CD14-positive monocyte (primary cell): ENCODE measurements at regions not wholly inside any gene's neighbourhood (a gene's known extent, or its start where the extent isn't known, plus 50 kb on each side); places are given as distances from the start of the nearest gene placed in this dataset.

Source experiments
- DNase-seq, 3 donors: peaks; one replicate each; pipeline ENCODE4 v3.0.0-alpha.2; 2011 to 2022
- H2AFZ ChIP-seq: 2 replicates; pipeline ENCODE4 v1.6.0; 2012; ENCODE audit warnings: mild to moderate bottlenecking, low read depth, low read length, inconsistent platforms; ENCODE audit not compliant: insufficient read depth, poor library complexity, severe bottlenecking
- H3K27ac ChIP-seq, 2 donors: 1 replicate in 1 of 2; 2 replicates in 1 of 2; pipeline ENCODE4 v1.5.1; 2012 to 2013; ENCODE audit warnings: low read length in 2 of 2, control low read depth in 1 of 2, inconsistent platforms in 1 of 2, low read depth in 1 of 2, mild to moderate bottlenecking in 1 of 2
- H3K27me3 ChIP-seq, 2 donors: one replicate each; pipeline versions ENCODE4 v1.6.0 to v1.6.1; 2011 to 2013; ENCODE audit warnings: low read length in 2 of 2; ENCODE audit not compliant: control insufficient read depth in 2 of 2, insufficient read depth in 2 of 2
- H3K36me3 ChIP-seq, 2 donors: replicated peaks in 1 of 2; 1 replicate in 1 of 2; 2 replicates in 1 of 2; pipeline versions ENCODE4 v1.5.1 to v1.6.1; 2012 to 2013; ENCODE audit warnings: low read length in 2 of 2, control low read depth in 1 of 2, inconsistent platforms in 1 of 2, mild to moderate bottlenecking in 1 of 2; ENCODE audit not compliant: insufficient read depth in 2 of 2, control insufficient read depth in 1 of 2
- H3K4me1 ChIP-seq, 2 donors: 1 replicate in 1 of 2; 2 replicates in 1 of 2; pipeline versions ENCODE4 v1.5.1 to v1.6.1; 2012 to 2013; ENCODE audit warnings: low read length in 2 of 2, control low read depth in 1 of 2, inconsistent platforms in 1 of 2, mild to moderate bottlenecking in 1 of 2, moderate library complexity in 1 of 2; ENCODE audit not compliant: insufficient read depth in 2 of 2, control insufficient read depth in 1 of 2
- H3K4me2 ChIP-seq: replicated peaks from 2 replicates; pipeline ENCODE3; 2012; ENCODE audit warnings: low read length, moderate library complexity, mild to moderate bottlenecking; ENCODE audit not compliant: poor library complexity, severe bottlenecking; ENCODE audit errors: extremely low read depth
- H3K4me3 ChIP-seq, 3 experiments: fragments of 200-600 bp in 1 of 3; sonication (generic) in 1 of 3; replicated peaks in 1 of 3; 1 replicate in 2 of 3; 2 replicates in 1 of 3; pipeline ENCODE4 v1.5.1; 2011 to 2013; ENCODE audit warnings: low read length in 3 of 3, mild to moderate bottlenecking in 3 of 3, control low read depth in 2 of 3, low read depth in 2 of 3, inconsistent platforms in 1 of 3, moderate library complexity in 1 of 3
- H3K79me2 ChIP-seq: 2 replicates; pipeline ENCODE4 v1.6.0; 2012; ENCODE audit warnings: mild to moderate bottlenecking, control low read depth, inconsistent platforms, low read length, moderate library complexity; ENCODE audit not compliant: insufficient read depth
- H3K9ac ChIP-seq: 2 replicates; pipeline ENCODE4 v1.6.0; 2017; ENCODE audit warnings: low read length, mild to moderate bottlenecking; ENCODE audit not compliant: insufficient read depth, poor library complexity, severe bottlenecking
- H3K9me3 ChIP-seq, 2 donors: replicated peaks in 1 of 2; 1 replicate in 1 of 2; 2 replicates in 1 of 2; pipeline versions ENCODE4 v1.5.1 to v1.6.1; 2012 to 2013; ENCODE audit warnings: low read length in 2 of 2, control low read depth in 1 of 2; ENCODE audit not compliant: control insufficient read depth in 1 of 2, insufficient read depth in 1 of 2
- H4K20me1 ChIP-seq: 2 replicates; pipeline ENCODE4 v1.6.0; 2012; ENCODE audit warnings: mild to moderate bottlenecking, low read length, control low read depth, moderate library complexity; ENCODE audit not compliant: insufficient read depth
- H3K27ac Mint-ChIP-seq, 7 donors: one replicate each; pipeline ENCODE4 v1.8.0; 2020; ENCODE audit warnings: mild to moderate bottlenecking in 7 of 7, mixed read lengths in 7 of 7, moderate library complexity in 6 of 7, inconsistent platforms in 2 of 7
- H3K27me3 Mint-ChIP-seq, 3 donors: one replicate each; pipeline ENCODE4 v1.8.0; 2021 to 2022; ENCODE audit warnings: low read depth in 3 of 3, mild to moderate bottlenecking in 3 of 3, mixed read lengths in 3 of 3, moderate library complexity in 3 of 3, inconsistent platforms in 1 of 3
- H3K36me3 Mint-ChIP-seq, 2 donors: one replicate each; pipeline ENCODE4 v1.8.0; 2020; ENCODE audit warnings: mixed read lengths in 2 of 2, inconsistent platforms in 1 of 2, mild to moderate bottlenecking in 1 of 2
- H3K4me1 Mint-ChIP-seq: one replicate; pipeline ENCODE4 v1.8.0; 2020; ENCODE audit warnings: mild to moderate bottlenecking, mixed read lengths
- H3K4me3 Mint-ChIP-seq, 2 donors: one replicate each; pipeline ENCODE4 v1.8.0; 2020; ENCODE audit warnings: mild to moderate bottlenecking in 2 of 2, mixed read lengths in 2 of 2, moderate library complexity in 1 of 2
- H3K9me3 Mint-ChIP-seq, 7 donors: one replicate each; pipeline ENCODE4 v1.8.0; 2020 to 2022; ENCODE audit warnings: mixed read lengths in 7 of 7, mild to moderate bottlenecking in 6 of 7, moderate library complexity in 6 of 7, inconsistent platforms in 2 of 7
- WGBS: methylation state at CpG from one replicate; pipeline ENCODE4 v1.1.5; 2013; ENCODE audit warnings: missing lambda C conversion rate; ENCODE audit not compliant: insufficient coverage; 5-methylcytosine and 5-hydroxymethylcytosine counted together
- intact Hi-C, 2 donors: fragments of 100-400 bp; cut with micrococcal nuclease; formaldehyde crosslinking; loops; one replicate each; pipeline versions ENCODE4 v1.15.0 to v1.15.1; 2023
- TF ChIP-seq, protein P1 (sequence below): fragments of 200-600 bp; IDR thresholded peaks from one replicate; pipeline ENCODE4 v1.8.0; 2022; ENCODE audit warnings: antibody characterized with exemption, mild to moderate bottlenecking

DNA sequence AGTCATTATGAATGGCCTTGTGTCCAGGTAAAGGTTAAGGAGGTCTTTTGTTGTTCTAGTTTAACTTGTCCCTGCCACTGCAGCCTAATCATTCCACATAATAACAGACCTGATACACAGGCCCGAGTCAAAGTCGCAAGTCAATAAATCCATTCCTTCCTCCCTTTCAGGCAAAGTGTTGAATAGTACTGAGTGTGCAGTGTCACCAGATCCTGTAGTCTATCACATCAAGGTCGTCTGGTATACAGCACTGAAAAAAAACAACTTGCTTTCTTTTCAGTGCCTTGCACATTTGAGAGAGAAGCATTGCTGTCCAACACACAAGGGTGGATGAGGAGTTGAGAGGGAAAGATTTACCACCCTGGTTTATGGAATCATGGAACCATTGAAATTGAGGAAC, 606.2 kb downstream of the BCL11A start:
- no peak overlapping the region for H3K27ac ChIP-seq
- Mint-ChIP-seq H3K27ac (no peak overlapping the region), H3K36me3 (no peaks in the 10 kb centered on the region), H3K27me3 (peaks cover 0 to 2% (median 2%) of the 10 kb centered on the region in 3 donors), H3K9me3 (peaks cover 0 to 2% (median 0%) of the 10 kb centered on the region in 7 donors), H3K4me1 (no peaks in the 10 kb centered on the region), H3K4me3 (no peak overlapping the region)
- H3K9me3 ChIP-seq = no peaks in the 10 kb centered on the region
- no peak overlapping the region for H3K9ac ChIP-seq
- TF ChIP-seq, protein P1, sequence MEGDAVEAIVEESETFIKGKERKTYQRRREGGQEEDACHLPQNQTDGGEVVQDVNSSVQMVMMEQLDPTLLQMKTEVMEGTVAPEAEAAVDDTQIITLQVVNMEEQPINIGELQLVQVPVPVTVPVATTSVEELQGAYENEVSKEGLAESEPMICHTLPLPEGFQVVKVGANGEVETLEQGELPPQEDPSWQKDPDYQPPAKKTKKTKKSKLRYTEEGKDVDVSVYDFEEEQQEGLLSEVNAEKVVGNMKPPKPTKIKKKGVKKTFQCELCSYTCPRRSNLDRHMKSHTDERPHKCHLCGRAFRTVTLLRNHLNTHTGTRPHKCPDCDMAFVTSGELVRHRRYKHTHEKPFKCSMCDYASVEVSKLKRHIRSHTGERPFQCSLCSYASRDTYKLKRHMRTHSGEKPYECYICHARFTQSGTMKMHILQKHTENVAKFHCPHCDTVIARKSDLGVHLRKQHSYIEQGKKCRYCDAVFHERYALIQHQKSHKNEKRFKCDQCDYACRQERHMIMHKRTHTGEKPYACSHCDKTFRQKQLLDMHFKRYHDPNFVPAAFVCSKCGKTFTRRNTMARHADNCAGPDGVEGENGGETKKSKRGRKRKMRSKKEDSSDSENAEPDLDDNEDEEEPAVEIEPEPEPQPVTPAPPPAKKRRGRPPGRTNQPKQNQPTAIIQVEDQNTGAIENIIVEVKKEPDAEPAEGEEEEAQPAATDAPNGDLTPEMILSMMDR = no peak
- DNase-seq = no peak
- no peaks in the 10 kb centered on the region for H3K4me1 ChIP-seq
- no peak overlapping the region for H2AFZ ChIP-seq
- no peaks in the 10 kb centered on the region for H4K20me1 ChIP-seq
- WGBS = no CpG with 5 or more reads among the region's 3 CpGs
- no peak overlapping the region for H3K4me2 ChIP-seq
- H3K4me3 ChIP-seq = no peak overlapping the region
- H3K79me2 ChIP-seq = no peaks in the 10 kb centered on the region
- intact Hi-C loops = no loop called here
- no peaks in the 10 kb centered on the region for H3K36me3 ChIP-seq
- no peaks in the 10 kb centered on the region for H3K27me3 ChIP-seq

DNA sequence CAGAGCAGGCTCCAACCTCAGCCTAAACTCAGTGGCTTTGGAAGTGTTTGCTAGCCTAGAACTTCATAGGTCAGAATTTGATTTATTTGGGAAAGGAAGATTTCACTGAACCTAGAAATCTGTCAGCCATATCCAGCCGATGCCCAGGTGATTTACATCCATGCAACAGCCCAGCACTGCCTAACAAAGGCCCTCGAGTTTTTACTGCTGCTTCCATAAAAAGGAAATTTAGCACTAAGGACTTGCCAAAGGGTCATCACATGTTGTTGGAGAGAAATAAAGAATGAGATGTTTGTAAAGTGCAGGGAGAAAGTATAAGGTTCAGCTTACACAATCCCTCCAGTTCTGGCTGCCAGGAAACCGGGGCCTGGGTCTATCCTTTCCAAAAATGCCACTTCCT, 614.2 kb downstream of the BCL11A start:
- no peaks in the 10 kb centered on the region for H3K4me1 Mint-ChIP-seq
- DNase-seq = no peak
- H3K27me3 ChIP-seq = no peaks in the 10 kb centered on the region
- H3K36me3 Mint-ChIP-seq = no peaks in the 10 kb centered on the region
- no peaks in the 10 kb centered on the region for H3K27me3 Mint-ChIP-seq
- no peak overlapping the region for H3K9ac ChIP-seq
- no peak overlapping the region for H3K27ac Mint-ChIP-seq
- H3K9me3 Mint-ChIP-seq = no peaks in the 10 kb centered on the region
- no peak overlapping the region for H2AFZ ChIP-seq
- no peaks in the 10 kb centered on the region for H3K4me1 ChIP-seq
- H3K79me2 ChIP-seq = no peaks in the 10 kb centered on the region
- no peak overlapping the region for H3K4me2 ChIP-seq
- no CpG with 5 or more reads among the region's 3 CpGs for WGBS
- TF ChIP-seq, protein P1 = no peak
- intact Hi-C loops = no loop called here
- no peaks in the 10 kb centered on the region for H3K36me3 ChIP-seq
- H3K27ac ChIP-seq = no peak overlapping the region
- no peaks in the 10 kb centered on the region for H4K20me1 ChIP-seq
- H3K4me3 ChIP-seq = no peak overlapping the region
- H3K9me3 ChIP-seq = no peaks in the 10 kb centered on the region
- H3K4me3 Mint-ChIP-seq = no peak overlapping the region
